H9 (cell line): ENCODE measurements at regions not wholly inside any gene's neighbourhood (a gene's known extent, or its start where the extent isn't known, plus 50 kb on each side); places are given as distances from the start of the nearest gene placed in this dataset.

Experiments
- DNase-seq: peaks from one replicate; pipeline ENCODE4 v3.0.0-alpha.2; 2017
- H2AFZ ChIP-seq: one replicate; pipeline ENCODE4 v1.6.1; 2013; ENCODE audit warnings: mild to moderate bottlenecking, low read length, control low read depth, moderate library complexity
- H2AK5ac ChIP-seq: 2 replicates; pipeline ENCODE4 v1.6.1; 2013; ENCODE audit warnings: low read length, control low read depth, mixed read lengths; ENCODE audit not compliant: insufficient read length
- H2BK120ac ChIP-seq: one replicate; pipeline ENCODE4 v1.6.1; 2013; ENCODE audit warnings: low read depth, mild to moderate bottlenecking, low read length, control low read depth, inconsistent platforms; ENCODE audit not compliant: poor library complexity, severe bottlenecking
- H2BK12ac ChIP-seq: 2 replicates; pipeline ENCODE4 v1.6.1; 2013; ENCODE audit warnings: low read length, control low read depth, mixed read lengths, low read depth; ENCODE audit not compliant: insufficient read length
- H2BK15ac ChIP-seq: 2 replicates; pipeline ENCODE4 v1.6.1; 2013; ENCODE audit warnings: low read depth, low read length, control low read depth
- H2BK20ac ChIP-seq: one replicate; pipeline ENCODE4 v1.6.1; 2013; ENCODE audit warnings: low read depth, mild to moderate bottlenecking, low read length, control low read depth, inconsistent platforms; ENCODE audit not compliant: poor library complexity, severe bottlenecking
- H2BK5ac ChIP-seq: 2 replicates; pipeline ENCODE4 v1.6.1; 2013; ENCODE audit warnings: low read length, control low read depth, mixed read lengths; ENCODE audit not compliant: insufficient read length
- H3K14ac ChIP-seq: 2 replicates; pipeline ENCODE4 v1.6.1; 2013; ENCODE audit warnings: low read length, control low read depth; ENCODE audit not compliant: insufficient read depth
- H3K18ac ChIP-seq: 2 replicates; pipeline ENCODE4 v1.6.1; 2013; ENCODE audit warnings: low read depth, mild to moderate bottlenecking, mixed read lengths, low read length, control low read depth; ENCODE audit not compliant: insufficient read length
- H3K23ac ChIP-seq: 2 replicates; pipeline ENCODE4 v1.6.1; 2013; ENCODE audit warnings: low read length, control low read depth, mixed read lengths, low read depth; ENCODE audit not compliant: insufficient read length
- H3K23me2 ChIP-seq: 2 replicates; pipeline ENCODE4 v1.6.1; 2013; ENCODE audit warnings: low read depth, mild to moderate bottlenecking, mixed read lengths, low read length, control low read depth; ENCODE audit not compliant: insufficient read length, poor library complexity, severe bottlenecking
- H3K27ac ChIP-seq: 2 replicates; pipeline ENCODE4 v1.5.1; 2013; ENCODE audit warnings: low read length, control low read depth, mixed read lengths, low read depth; ENCODE audit not compliant: insufficient read length
- H3K27me3 ChIP-seq: 2 replicates; pipeline ENCODE4 v1.6.1; 2013; ENCODE audit warnings: low read length, control low read depth, inconsistent platforms; ENCODE audit not compliant: insufficient read depth
- H3K4ac ChIP-seq: 2 replicates; pipeline ENCODE4 v1.6.1; 2013; ENCODE audit warnings: low read depth, mild to moderate bottlenecking, control low read depth, inconsistent platforms, low read length, moderate library complexity
- H3K4me1 ChIP-seq: 2 replicates; pipeline ENCODE4 v1.6.1; 2013; ENCODE audit warnings: low read length, control low read depth, inconsistent platforms; ENCODE audit not compliant: insufficient read depth
- H3K4me2 ChIP-seq: 2 replicates; pipeline ENCODE4 v1.6.1; 2013; ENCODE audit warnings: low read length, control low read depth, mixed read lengths; ENCODE audit not compliant: insufficient read length, insufficient read depth
- H3K56ac ChIP-seq: 2 replicates; pipeline ENCODE4 v1.6.1; 2013; ENCODE audit warnings: low read depth, mild to moderate bottlenecking, mixed read lengths, low read length, control low read depth; ENCODE audit not compliant: insufficient read length
- H3K79me1 ChIP-seq: 2 replicates; pipeline ENCODE4 v1.6.1; 2013; ENCODE audit warnings: low read depth, mild to moderate bottlenecking, moderate library complexity, low read length, control low read depth, inconsistent platforms; ENCODE audit not compliant: insufficient read depth, poor library complexity, severe bottlenecking
- H3K79me2 ChIP-seq: 2 replicates; pipeline ENCODE4 v1.6.1; 2013; ENCODE audit warnings: low read length, control low read depth, inconsistent platforms; ENCODE audit not compliant: insufficient read depth
- H3K9ac ChIP-seq: 2 replicates; pipeline ENCODE4 v1.6.1; 2013; ENCODE audit warnings: low read length, control low read depth, mixed read lengths; ENCODE audit not compliant: insufficient read length; ENCODE audit errors: extremely low read depth
- H3K9me3 ChIP-seq: one replicate; pipeline ENCODE4 v1.6.1; 2013; ENCODE audit warnings: low read depth, low read length, inconsistent platforms; ENCODE audit not compliant: control insufficient read depth
- H3T11ph ChIP-seq: one replicate; pipeline ENCODE4 v1.6.1; 2013; ENCODE audit warnings: mild to moderate bottlenecking, low read length, control low read depth, inconsistent platforms
- H4K20me1 ChIP-seq: one replicate; pipeline ENCODE4 v1.6.1; 2013; ENCODE audit not compliant: control insufficient read depth, insufficient read length, insufficient read depth
- H4K5ac ChIP-seq: 2 replicates; pipeline ENCODE4 v1.6.1; 2013; ENCODE audit warnings: low read depth, mild to moderate bottlenecking, mixed read lengths, low read length, control low read depth; ENCODE audit not compliant: insufficient read length
- H4K8ac ChIP-seq: replicated peaks from 2 replicates; pipeline ENCODE4 v1.6.1; 2013; ENCODE audit warnings: low read length, control low read depth, mixed read lengths, low read depth; ENCODE audit not compliant: insufficient read length
- H4K91ac ChIP-seq: 2 replicates; pipeline ENCODE4 v1.6.1; 2013; ENCODE audit warnings: low read depth, mild to moderate bottlenecking, moderate library complexity, mixed read lengths, low read length, control low read depth; ENCODE audit not compliant: insufficient read length
- H3K27ac Mint-ChIP-seq, 3 experiments: 2 replicates in 2 of 3; 3 replicates in 1 of 3; pipeline ENCODE4 v1.8.0; 2020 to 2021; ENCODE audit warnings: mixed read lengths in 3 of 3, mild to moderate bottlenecking in 1 of 3, moderate library complexity in 1 of 3
- H3K27me3 Mint-ChIP-seq: 2 replicates; pipeline ENCODE4 v1.8.0; 2021; ENCODE audit warnings: low read depth, mild to moderate bottlenecking, moderate library complexity, mixed read lengths
- H3K36me3 Mint-ChIP-seq, 3 experiments: 2 replicates in 2 of 3; 3 replicates in 1 of 3; pipeline ENCODE4 v1.8.0; 2020 to 2021; ENCODE audit warnings: low read depth in 3 of 3, mixed read lengths in 3 of 3; ENCODE audit not compliant: insufficient read depth in 1 of 3
- H3K4me1 Mint-ChIP-seq, 2 experiments: 2 replicates each; pipeline ENCODE4 v1.8.0; 2020; ENCODE audit warnings: mixed read lengths in 2 of 2
- H3K4me3 Mint-ChIP-seq, 2 experiments: 2 replicates in 1 of 2; 3 replicates in 1 of 2; pipeline ENCODE4 v1.8.0; 2020 to 2021; ENCODE audit warnings: mild to moderate bottlenecking in 2 of 2, mixed read lengths in 2 of 2, moderate library complexity in 1 of 2
- H3K9me3 Mint-ChIP-seq, 2 experiments: 2 replicates in 1 of 2; 3 replicates in 1 of 2; pipeline ENCODE4 v1.8.0; 2020; ENCODE audit warnings: mild to moderate bottlenecking in 2 of 2, mixed read lengths in 2 of 2, moderate library complexity in 1 of 2
- CTCF ChIP-seq: fragments of 200-600 bp; sonication (generic); conservative IDR thresholded peaks from 3 replicates; pipeline ENCODE4 v1.8.0; 2021; ENCODE audit warnings: antibody characterized with exemption, mild to moderate bottlenecking
- WGBS: extraction: QIAGEN DNeasy Blood & Tissue Kit; methylation state at CpG from one replicate; pipeline ENCODE4 v1.1.7; 2013; ENCODE audit warnings: missing lambda C conversion rate, low lambda C conversion rate, mixed read lengths; ENCODE audit not compliant: insufficient read length; ENCODE audit errors: extremely low coverage; 5-methylcytosine and 5-hydroxymethylcytosine counted together

DNA sequence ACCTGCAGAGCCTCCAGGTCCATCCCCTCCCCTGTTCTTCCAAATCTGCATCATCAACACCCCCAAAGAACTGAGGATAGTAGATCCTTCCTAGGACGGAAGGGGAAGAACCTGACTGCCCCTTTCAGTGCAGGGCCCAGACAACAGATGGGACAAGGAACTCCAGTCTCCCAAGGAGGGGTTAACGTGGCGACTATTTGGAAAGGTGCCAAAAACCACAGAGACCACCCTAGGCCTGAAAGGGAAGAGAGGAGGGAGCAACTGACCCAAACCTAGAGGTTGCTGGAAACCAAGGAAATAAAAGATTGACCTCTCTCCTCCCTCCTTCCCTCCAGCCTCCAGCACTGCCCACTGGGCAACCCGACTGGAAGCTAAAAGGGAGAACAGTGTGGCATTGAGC is 59.7 kb upstream of the NEURL1B start:
- peaks cover 5% of the 10 kb centered on the region for H3K4me1 ChIP-seq
- Mint-ChIP-seq H3K27ac (no peak overlapping the region), H3K4me1 (peaks cover 27 to 32% of the 10 kb centered on the region in 2 experiments), H3K27me3 (peaks cover 45% of the 10 kb centered on the region), H3K9me3 (no peaks in the 10 kb centered on the region), H3K36me3 (no peaks in the 10 kb centered on the region), H3K4me3 (no peak overlapping the region)
- no peak overlapping the region for H3K18ac ChIP-seq
- no peaks in the 10 kb centered on the region for H4K20me1 ChIP-seq
- TF ChIP-seq CTCF: no peak
- H3K4me2 ChIP-seq: no peak overlapping the region
- H2BK5ac ChIP-seq: no peak overlapping the region
- H4K8ac ChIP-seq: no peak overlapping the region
- H4K5ac ChIP-seq: no peak overlapping the region
- no peaks in the 10 kb centered on the region for H3K9me3 ChIP-seq
- no CpG with 5 or more reads among the region's 4 CpGs for WGBS
- no peak overlapping the region for H3K27ac ChIP-seq
- no peaks in the 10 kb centered on the region for H3K79me2 ChIP-seq
- no peaks in the 10 kb centered on the region for H3K79me1 ChIP-seq
- H4K91ac ChIP-seq: no peak overlapping the region
- H2AFZ ChIP-seq: no peak overlapping the region
- H3T11ph ChIP-seq: no peak overlapping the region
- no peaks in the 10 kb centered on the region for H3K23me2 ChIP-seq
- H3K4ac ChIP-seq: no peak overlapping the region
- no peak overlapping the region for H2BK20ac ChIP-seq
- no peak overlapping the region for H2BK120ac ChIP-seq
- H3K27me3 ChIP-seq: no peaks in the 10 kb centered on the region
- no peak overlapping the region for H2BK12ac ChIP-seq
- H3K56ac ChIP-seq: no peak overlapping the region
- H3K23ac ChIP-seq: no peak overlapping the region
- DNase-seq: no peak
- H3K14ac ChIP-seq: peak overlapping the region; percentile 27; the same call in 1 of the 2 replicates
- H2BK15ac ChIP-seq: no peak overlapping the region
- no peak overlapping the region for H3K9ac ChIP-seq
- no peak overlapping the region for H2AK5ac ChIP-seq
